SH-SY5Y (cell line): ENCODE measurements at regions not wholly inside any gene's neighbourhood (a gene's known extent, or its start where the extent isn't known, plus 50 kb on each side); places are given as distances from the start of the nearest gene placed in this dataset.

ENCODE experiments used
- GATA2 ChIP-seq: IDR thresholded peaks from 2 replicates; pipeline ENCODE4 v1.6.1; 2011; ENCODE audit warnings: mild to moderate bottlenecking, low read depth, low read length
- GATA3 ChIP-seq: IDR thresholded peaks from 2 replicates; pipeline ENCODE4 v1.6.1; 2011; ENCODE audit warnings: low read depth, mild to moderate bottlenecking, low read length, moderate library complexity

DNA sequence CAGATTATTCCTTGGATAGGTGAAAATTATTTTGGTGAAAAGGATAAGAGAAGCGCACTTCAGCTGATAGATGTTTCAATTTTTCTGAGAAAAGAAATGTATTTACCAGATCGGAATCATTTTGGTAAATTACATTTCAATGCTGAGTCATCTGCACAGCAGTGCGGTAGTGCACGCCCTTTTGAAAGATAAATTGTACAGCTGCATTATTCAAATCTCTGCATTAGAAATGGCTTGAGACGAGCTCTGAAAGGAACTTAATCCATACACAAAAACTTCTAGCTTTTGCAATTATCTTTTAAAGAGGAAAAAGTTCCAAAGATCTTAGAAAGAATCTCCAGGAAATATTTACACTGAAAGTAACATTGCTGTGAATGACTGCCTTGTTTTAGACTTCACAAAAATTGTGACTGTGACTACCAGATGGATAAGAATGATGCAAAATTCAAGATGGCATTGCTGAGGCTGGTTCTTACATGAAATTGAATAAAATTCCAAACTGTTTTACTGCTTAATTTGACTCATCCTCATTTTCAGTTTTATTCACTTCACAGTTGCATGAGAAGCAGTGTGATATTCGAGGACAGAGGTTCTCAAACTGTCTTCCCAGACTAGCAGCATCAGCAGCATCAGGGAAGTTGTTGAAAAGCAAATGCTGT, 161.7 kb downstream of the RND3 start:
- no peak for TF ChIP-seq GATA3
- no peak for TF ChIP-seq GATA2
